ENCODE measurements at regions not wholly inside any gene's neighbourhood (a gene's known extent, or its start where the extent isn't known, plus 50 kb on each side); places are given as distances from the start of the nearest gene placed in this dataset.

- H3K36me3 ChIP-seq (ENCODE audit: control insufficient read depth in 4 of 4, insufficient read depth in 4 of 4, low read length in 4 of 4) = no peaks in the 10 kb centered on the region
- peak; percentile 21 for ATAC-seq (ENCODE audit: insufficient read depth, low FRiP score)
- no peak overlapping the region for H3K9ac ChIP-seq (ENCODE audit: insufficient read depth in 1 of 2, low read length in 2 of 2)
- DNase-seq = peak; percentile 88 to 98 (median 97)
- 38 to 55% methylated on average over 1 of the region's 1 CpG for WGBS, 2 donors
- H3K27ac ChIP-seq (ENCODE audit: low read depth in 1 of 2, low read length in 1 of 2) = peak overlapping the region; percentile 59 to 76
- H3K4me3 ChIP-seq = no peak overlapping the region
- peaks cover 6 to 37% (median 14%) of the 10 kb centered on the region in 5 donors for H3K4me1 ChIP-seq (ENCODE audit: control insufficient read depth in 5 of 5, insufficient read depth in 5 of 5, low read length in 5 of 5)
- TF ChIP-seq CTCF (IDR thresholded peaks at IDR 0.05; ENCODE audit: control extremely low read depth, extremely low read depth) = no peak
- no peaks in the 10 kb centered on the region for H3K27me3 ChIP-seq (ENCODE audit: control insufficient read depth in 3 of 3, insufficient read depth in 3 of 3, low read length in 2 of 3)
- H3K9me3 ChIP-seq (ENCODE audit: control insufficient read depth in 4 of 4, insufficient read depth in 3 of 4, low read length in 3 of 4) = no peaks in the 10 kb centered on the region
Observed at GRCh38 chr2:226660526-226660925, 139.1 kb downstream of the IRS1 start.

- no peaks in the 10 kb centered on the region for H3K36me3 ChIP-seq (ENCODE audit: control insufficient read depth in 4 of 4, insufficient read depth in 4 of 4, low read length in 4 of 4)
- H3K27ac ChIP-seq (ENCODE audit: low read depth in 1 of 2, low read length in 1 of 2) = peak overlapping the region; percentile 32 to 76
- H3K27me3 ChIP-seq (ENCODE audit: control insufficient read depth in 3 of 3, insufficient read depth in 3 of 3, low read length in 2 of 3) = no peaks in the 10 kb centered on the region
- no peak overlapping the region for H3K4me3 ChIP-seq
- no peak overlapping the region for H3K9ac ChIP-seq (ENCODE audit: insufficient read depth in 1 of 2, low read length in 2 of 2)
- DNase-seq (peak in 1 of 3 donors; percentile 28), ATAC-seq (ENCODE audit: insufficient read depth, low FRiP score) (no peak)
- H3K9me3 ChIP-seq (ENCODE audit: control insufficient read depth in 4 of 4, insufficient read depth in 3 of 4, low read length in 3 of 4) = no peaks in the 10 kb centered on the region
- no peak for TF ChIP-seq CTCF (IDR thresholded peaks at IDR 0.05; ENCODE audit: control extremely low read depth, extremely low read depth)
- H3K4me1 ChIP-seq (ENCODE audit: control insufficient read depth in 5 of 5, insufficient read depth in 5 of 5, low read length in 5 of 5) = peaks cover 6 to 41% (median 14%) of the 10 kb centered on the region in 5 donors
- 68 to 70% methylated on average over 5 of the region's 5 CpGs for WGBS, 2 donors
Observed at GRCh38 chr2:226660124-226660523, 139.5 kb downstream of the IRS1 start.

- Histone ChIP-seq H3K9me3 (ENCODE audit: control insufficient read depth in 4 of 4, insufficient read depth in 3 of 4, low read length in 3 of 4) (no peaks in the 10 kb centered on the region), H3K4me3 (no peak overlapping the region), H3K27ac (ENCODE audit: low read depth in 1 of 2, low read length in 1 of 2) (peak overlapping the region in 1 of 2 donors; percentile 74), H3K9ac (ENCODE audit: insufficient read depth in 1 of 2, low read length in 2 of 2) (peak overlapping the region in 1 of 2 donors; percentile 51), H3K27me3 (ENCODE audit: control insufficient read depth in 3 of 3, insufficient read depth in 3 of 3, low read length in 2 of 3) (no peaks in the 10 kb centered on the region), H3K36me3 (ENCODE audit: control insufficient read depth in 4 of 4, insufficient read depth in 4 of 4, low read length in 4 of 4) (no peaks in the 10 kb centered on the region), H3K4me1 (ENCODE audit: control insufficient read depth in 5 of 5, insufficient read depth in 5 of 5, low read length in 5 of 5) (peaks cover 6 to 41% (median 14%) of the 10 kb centered on the region in 5 donors)
- DNase-seq (peak in 1 of 3 donors; percentile 42), ATAC-seq (ENCODE audit: insufficient read depth, low FRiP score) (no peak)
- no peak for TF ChIP-seq CTCF (IDR thresholded peaks at IDR 0.05; ENCODE audit: control extremely low read depth, extremely low read depth)
- whole genome bisulfite sequencing, 2 donors = 83 to 90% methylated on average over 6 of the region's 6 CpGs
Observed at GRCh38 chr2:226659410-226659809, 140.2 kb downstream of the IRS1 start.

- WGBS, 2 donors = 47 to 50% methylated on average over 2 of the region's 2 CpGs
- Histone ChIP-seq H3K4me1 (ENCODE audit: control insufficient read depth in 5 of 5, insufficient read depth in 5 of 5, low read length in 5 of 5) (peaks cover 6 to 41% (median 14%) of the 10 kb centered on the region in 5 donors), H3K4me3 (no peak overlapping the region), H3K36me3 (ENCODE audit: control insufficient read depth in 4 of 4, insufficient read depth in 4 of 4, low read length in 4 of 4) (no peaks in the 10 kb centered on the region), H3K9ac (ENCODE audit: insufficient read depth in 1 of 2, low read length in 2 of 2) (no peak overlapping the region), H3K27me3 (ENCODE audit: control insufficient read depth in 3 of 3, insufficient read depth in 3 of 3, low read length in 2 of 3) (no peaks in the 10 kb centered on the region), H3K27ac (ENCODE audit: low read depth in 1 of 2, low read length in 1 of 2) (no peak overlapping the region), H3K9me3 (ENCODE audit: control insufficient read depth in 4 of 4, insufficient read depth in 3 of 4, low read length in 3 of 4) (no peaks in the 10 kb centered on the region)
- ATAC-seq (ENCODE audit: insufficient read depth, low FRiP score) (no peak), DNase-seq (no peak)
- TF ChIP-seq CTCF (IDR thresholded peaks at IDR 0.05; ENCODE audit: control extremely low read depth, extremely low read depth) = no peak
Observed at GRCh38 chr2:226658555-226658954, 141.1 kb downstream of the IRS1 start.

All from lung (tissue), 11 donors.